ENCODE measurements at regions not wholly inside any gene's neighbourhood (a gene's known extent, or its start where the extent isn't known, plus 50 kb on each side); places are given as distances from the start of the nearest gene placed in this dataset.

DNA sequence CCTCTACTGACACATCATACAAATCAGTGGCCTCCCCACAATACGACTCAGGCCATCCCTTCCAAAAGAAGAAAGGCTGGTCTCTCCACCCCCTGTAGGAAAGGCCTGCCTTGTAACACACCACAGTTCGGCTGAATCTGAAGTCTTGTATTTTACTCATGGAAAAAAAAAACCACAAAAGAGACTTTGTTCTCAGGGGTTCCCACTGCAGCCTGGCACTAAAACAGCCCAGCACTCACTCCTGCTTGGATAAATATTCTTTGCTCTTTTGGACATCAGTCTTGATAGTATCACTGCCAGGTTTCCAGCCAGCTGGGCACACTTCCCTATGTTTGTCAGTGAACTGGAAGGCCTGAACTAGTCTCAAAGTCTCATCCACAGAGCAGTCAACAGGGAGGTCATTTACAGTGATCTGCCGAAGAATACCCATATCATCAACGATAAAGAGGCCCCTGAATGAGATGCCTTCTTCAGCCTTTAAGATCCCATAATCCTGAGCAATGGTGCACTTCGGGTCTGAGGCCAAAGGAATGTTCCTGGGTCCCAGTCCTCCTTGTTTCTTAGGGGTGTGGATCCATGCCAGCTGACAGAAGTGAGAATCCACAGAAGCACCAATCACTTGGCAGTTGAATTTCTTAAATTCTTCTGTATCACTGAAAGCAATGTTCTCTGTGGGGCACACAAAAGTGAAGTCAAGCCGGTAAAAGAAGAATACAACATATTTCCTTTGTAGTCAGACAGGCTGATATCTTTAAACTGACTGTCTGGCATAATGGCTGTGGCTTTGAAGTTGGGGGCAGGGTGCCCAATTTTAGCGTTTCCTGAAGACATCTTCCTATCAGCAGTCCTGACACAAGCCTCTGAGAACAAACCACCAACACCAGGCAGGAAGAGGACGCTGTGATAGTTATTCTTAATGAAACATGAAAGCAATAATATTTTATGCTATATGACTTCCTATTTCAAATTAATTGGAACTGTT lies 198.1 kb downstream of the LURAP1L start:
- no peak for TF ChIP-seq CTCF (IDR thresholded peaks at IDR 0.05)
- TF ChIP-seq POLR2A (IDR thresholded peaks at IDR 0.05) = no peak

Measured in adrenal gland (tissue), 5 donors.